ENCODE measurements at regions not wholly inside any gene's neighbourhood (a gene's known extent, or its start where the extent isn't known, plus 50 kb on each side); places are given as distances from the start of the nearest gene placed in this dataset.
A peak's percentile ranks its signal among the peaks of the same experiment; 100 is the strongest.

DNA sequence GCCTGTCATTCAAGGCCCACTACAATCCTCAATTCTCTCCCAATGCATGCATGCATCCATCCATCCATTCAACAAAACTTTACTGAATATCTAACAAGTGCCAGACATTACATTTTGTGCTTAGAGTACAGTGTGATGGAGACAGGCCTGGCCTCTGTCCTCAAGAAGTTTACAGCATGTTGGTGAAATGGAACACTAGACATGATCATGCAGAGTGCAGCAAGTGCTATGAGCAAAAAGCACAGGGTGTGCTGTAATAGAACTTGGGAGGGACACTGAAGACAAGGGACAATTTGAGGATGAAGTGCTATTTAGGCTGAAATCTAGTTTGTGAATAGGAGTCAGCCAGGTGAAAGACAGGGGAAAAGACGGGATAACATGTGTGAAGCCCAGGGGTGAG is 347.8 kb downstream of the PTEN start:
- intact Hi-C loops (cut with micrococcal nuclease), result loop anchor here (10.0 kb wide), 1 partner anchor 344 kb away; no protein-coding TSS in a partner anchor
- peaks cover 1% of the 10 kb centered on the region for H3K4me1 Mint-ChIP-seq
- H3K27me3 Mint-ChIP-seq, result no peaks in the 10 kb centered on the region
- no peaks in the 10 kb centered on the region for H3K36me3 Mint-ChIP-seq (ENCODE audit: low read depth)
- H3K4me3 Mint-ChIP-seq, result no peak overlapping the region
- ChIA-PET CTCF (no interaction called here), POLR2A (no interaction called here)
- ATAC-seq (ENCODE audit: low read depth), result no peak
- H3K27ac Mint-ChIP-seq, result no peak overlapping the region
- no peaks in the 10 kb centered on the region for H3K9me3 Mint-ChIP-seq
- TF ChIP-seq, protein P1, sequence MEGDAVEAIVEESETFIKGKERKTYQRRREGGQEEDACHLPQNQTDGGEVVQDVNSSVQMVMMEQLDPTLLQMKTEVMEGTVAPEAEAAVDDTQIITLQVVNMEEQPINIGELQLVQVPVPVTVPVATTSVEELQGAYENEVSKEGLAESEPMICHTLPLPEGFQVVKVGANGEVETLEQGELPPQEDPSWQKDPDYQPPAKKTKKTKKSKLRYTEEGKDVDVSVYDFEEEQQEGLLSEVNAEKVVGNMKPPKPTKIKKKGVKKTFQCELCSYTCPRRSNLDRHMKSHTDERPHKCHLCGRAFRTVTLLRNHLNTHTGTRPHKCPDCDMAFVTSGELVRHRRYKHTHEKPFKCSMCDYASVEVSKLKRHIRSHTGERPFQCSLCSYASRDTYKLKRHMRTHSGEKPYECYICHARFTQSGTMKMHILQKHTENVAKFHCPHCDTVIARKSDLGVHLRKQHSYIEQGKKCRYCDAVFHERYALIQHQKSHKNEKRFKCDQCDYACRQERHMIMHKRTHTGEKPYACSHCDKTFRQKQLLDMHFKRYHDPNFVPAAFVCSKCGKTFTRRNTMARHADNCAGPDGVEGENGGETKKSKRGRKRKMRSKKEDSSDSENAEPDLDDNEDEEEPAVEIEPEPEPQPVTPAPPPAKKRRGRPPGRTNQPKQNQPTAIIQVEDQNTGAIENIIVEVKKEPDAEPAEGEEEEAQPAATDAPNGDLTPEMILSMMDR (IDR thresholded peaks at IDR 0.05), result no peak
- no peak for DNase-seq

DNA sequence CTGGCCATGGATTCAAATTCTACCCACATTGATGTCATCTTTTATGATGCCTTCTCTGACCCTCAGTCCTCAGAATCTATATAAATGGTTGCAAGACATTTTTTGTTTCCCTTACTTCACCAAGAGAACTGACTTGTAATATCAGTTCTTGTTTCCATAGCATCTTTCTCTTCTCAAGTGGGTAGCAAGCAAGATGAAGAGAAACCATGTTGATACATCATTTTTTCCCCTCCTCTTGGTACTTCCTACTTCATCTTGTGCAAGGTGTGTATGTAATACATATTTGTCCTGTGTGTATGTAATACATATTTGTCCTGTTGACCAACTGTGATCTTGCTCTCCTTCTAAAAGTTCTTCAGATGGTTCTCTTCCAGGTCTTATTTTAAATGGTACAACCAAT is 348.6 kb downstream of the PTEN start:
- no peak for ATAC-seq (ENCODE audit: low read depth)
- no peaks in the 10 kb centered on the region for H3K27me3 Mint-ChIP-seq
- POLR2A ChIA-PET, result no interaction called here
- no peaks in the 10 kb centered on the region for H3K36me3 Mint-ChIP-seq (ENCODE audit: low read depth)
- H3K4me1 Mint-ChIP-seq, result peaks cover 9% of the 10 kb centered on the region
- TF ChIP-seq, protein P1 (IDR thresholded peaks at IDR 0.05), result no peak
- no peak overlapping the region for H3K27ac Mint-ChIP-seq
- no peaks in the 10 kb centered on the region for H3K9me3 Mint-ChIP-seq
- no peak overlapping the region for H3K4me3 Mint-ChIP-seq
- intact Hi-C loops (cut with micrococcal nuclease), result loop anchor here (10.0 kb wide), 1 partner anchor 343 kb away; no protein-coding TSS in a partner anchor
- CTCF ChIA-PET, result no interaction called here
- no peak for DNase-seq

DNA sequence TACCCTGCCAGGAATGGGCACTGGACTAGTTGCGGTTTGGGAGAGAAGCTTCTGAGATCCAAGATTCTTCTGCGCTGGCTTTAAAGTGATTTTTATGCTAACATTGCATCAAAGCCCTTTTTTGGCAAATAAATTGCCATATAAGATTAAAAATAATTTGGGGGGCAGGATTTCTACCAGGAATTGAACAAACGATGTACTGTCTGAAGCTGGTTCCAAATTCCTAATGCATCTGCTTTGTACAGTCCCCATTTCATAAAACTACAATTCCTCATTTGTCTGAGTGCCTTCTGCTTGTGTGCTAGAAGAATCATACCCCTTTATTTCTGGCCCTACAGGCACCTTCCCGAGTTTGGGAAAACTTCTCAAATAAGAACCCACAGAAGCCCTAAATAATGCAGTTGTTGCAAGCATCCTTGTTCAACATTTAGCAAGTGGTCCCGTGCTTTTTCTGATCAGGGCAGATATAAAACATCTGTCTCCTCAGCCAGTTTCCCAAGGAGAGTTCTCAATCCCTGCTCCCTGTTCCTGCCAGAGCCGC is 349.7 kb downstream of the PTEN start:
- ChIA-PET POLR2A (no interaction called here), CTCF (no interaction called here)
- TF ChIP-seq, protein P1 (IDR thresholded peaks at IDR 0.05), result no peak
- H3K4me1 Mint-ChIP-seq, result peaks cover 13% of the 10 kb centered on the region
- no peak overlapping the region for H3K27ac Mint-ChIP-seq
- no peaks in the 10 kb centered on the region for H3K27me3 Mint-ChIP-seq
- H3K4me3 Mint-ChIP-seq, result no peak overlapping the region
- H3K36me3 Mint-ChIP-seq (ENCODE audit: low read depth), result no peaks in the 10 kb centered on the region
- no peaks in the 10 kb centered on the region for H3K9me3 Mint-ChIP-seq
- no peak for DNase-seq
- no peak for ATAC-seq (ENCODE audit: low read depth)
- intact Hi-C loops (cut with micrococcal nuclease), result loop anchor here (10.0 kb wide), 1 partner anchor 342 kb away; no protein-coding TSS in a partner anchor

DNA sequence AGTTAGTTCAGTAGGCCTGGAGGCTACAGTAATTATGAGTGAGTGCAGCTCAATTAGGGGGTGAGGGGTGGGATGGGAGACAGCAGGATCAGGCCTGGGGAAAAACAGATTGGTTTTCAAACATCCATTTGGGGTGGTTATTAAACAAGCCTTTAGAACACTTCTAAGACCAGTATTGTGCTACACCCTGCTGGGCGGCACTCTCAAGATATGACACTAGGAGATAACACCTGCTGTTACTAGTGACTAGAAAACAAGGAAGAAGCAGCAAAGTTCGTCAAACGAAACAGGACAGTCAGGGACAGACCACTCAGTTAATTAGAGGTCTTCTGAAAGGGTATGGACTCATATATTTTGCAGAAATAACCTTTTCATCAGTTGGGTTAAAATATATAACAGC is 353.6 kb downstream of the PTEN start:
- no peaks in the 10 kb centered on the region for H3K9me3 Mint-ChIP-seq
- intact Hi-C loops (cut with micrococcal nuclease), result loop anchor here (2.0 to 10.0 kb wide), 3 partner anchors 170 to 354 kb away; partner anchors contain the start of genes KLLN and PTEN
- no peak overlapping the region for H3K4me3 Mint-ChIP-seq
- ChIA-PET CTCF (interaction anchor here (1.3 to 1.4 kb wide), 2 partner anchors 10 to 109 kb away, joined by 3 to 4 read pairs; no protein-coding TSS in a partner anchor), POLR2A (interaction anchor here (0.6 to 2.8 kb wide), 2 partner anchors 157 to 355 kb away, joined by 3 to 6 read pairs; no protein-coding TSS in a partner anchor)
- TF ChIP-seq, protein P1 (IDR thresholded peaks at IDR 0.05), result no peak
- H3K27me3 Mint-ChIP-seq, result no peaks in the 10 kb centered on the region
- peak; percentile 56 for ATAC-seq (ENCODE audit: low read depth)
- H3K4me1 Mint-ChIP-seq, result peaks cover 17% of the 10 kb centered on the region
- DNase-seq, result no peak
- H3K36me3 Mint-ChIP-seq (ENCODE audit: low read depth), result no peaks in the 10 kb centered on the region
- H3K27ac Mint-ChIP-seq, result no peak overlapping the region

DNA sequence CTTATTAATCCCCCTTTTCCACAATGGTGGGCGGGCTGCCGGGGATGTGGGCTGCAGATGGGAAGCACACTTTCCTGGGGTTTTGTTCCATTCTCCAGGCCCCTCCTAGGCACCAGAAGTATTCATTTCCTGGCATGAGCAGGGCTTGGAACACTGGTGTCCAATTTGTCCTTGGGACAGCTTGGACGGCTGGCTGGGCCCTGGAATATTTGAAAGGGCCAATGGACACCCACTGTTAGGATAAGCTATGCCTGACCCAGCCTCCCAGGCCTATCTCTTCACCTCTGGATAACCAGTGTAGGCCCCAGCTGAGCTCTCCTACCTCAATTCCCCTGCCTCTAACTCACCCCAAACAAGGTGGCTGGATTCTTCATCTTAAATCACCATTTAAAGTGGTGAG is 354.9 kb downstream of the PTEN start:
- ATAC-seq (ENCODE audit: low read depth) (no peak), DNase-seq (no peak)
- H3K4me1 Mint-ChIP-seq, result peaks cover 17% of the 10 kb centered on the region
- POLR2A ChIA-PET, result interaction anchor here (0.5 to 2.8 kb wide), 4 partner anchors 169 to 357 kb away, joined by 4 to 6 read pairs (median 4); no protein-coding TSS in a partner anchor
- intact Hi-C loops (cut with micrococcal nuclease), result loop anchor here (5.0 to 10.0 kb wide), 2 partner anchors 169 to 336 kb away; no protein-coding TSS in a partner anchor
- no peaks in the 10 kb centered on the region for H3K9me3 Mint-ChIP-seq
- H3K36me3 Mint-ChIP-seq (ENCODE audit: low read depth), result no peaks in the 10 kb centered on the region
- no peaks in the 10 kb centered on the region for H3K27me3 Mint-ChIP-seq
- H3K27ac Mint-ChIP-seq, result no peak overlapping the region
- CTCF ChIA-PET, result interaction anchor here (1.2 kb wide), 1 partner anchor 172 kb away, joined by 4 read pairs; no protein-coding TSS in a partner anchor
- no peak overlapping the region for H3K4me3 Mint-ChIP-seq
- TF ChIP-seq, protein P1 (IDR thresholded peaks at IDR 0.05), result no peak
